Activated CD4-positive, alpha-beta T cell treated with anti-CD3 and anti-CD28 coated beads for 24 hours (primary cell): ENCODE measurements at regions not wholly inside any gene's neighbourhood (a gene's known extent, or its start where the extent isn't known, plus 50 kb on each side); places are given as distances from the start of the nearest gene placed in this dataset.

Experiments used
- DNase-seq, 2 donors: peaks; one replicate each; pipeline ENCODE4 v3.0.0-alpha.2; 2020; ENCODE audit warnings: low read depth in 2 of 2

GRCh38 chr7:18313965-18314364, 181.6 kb upstream of the HDAC9 start:
- no peak for DNase-seq

GRCh38 chr7:18315241-18315640, 180.3 kb upstream of the HDAC9 start:
- DNase-seq = no peak

- no peak for DNase-seq
Observed at GRCh38 chr7:18317941-18318340, 177.6 kb upstream of the HDAC9 start.

GRCh38 chr7:18320422-18320821, 175.1 kb upstream of the HDAC9 start:
- no peak for DNase-seq

GRCh38 chr7:18320971-18321567, 174.5 kb upstream of the HDAC9 start:
- DNase-seq = no peak

- no peak for DNase-seq
Observed at GRCh38 chr7:18330548-18330947, 165.0 kb upstream of the HDAC9 start.

GRCh38 chr7:18336626-18337025, 158.9 kb upstream of the HDAC9 start:
- DNase-seq = no peak

GRCh38 chr7:18337048-18337809, 158.3 kb upstream of the HDAC9 start:
- DNase-seq = no peak

GRCh38 chr7:18338910-18339523, 156.5 kb upstream of the HDAC9 start:
- no peak for DNase-seq

GRCh38 chr7:18341756-18342155, 153.8 kb upstream of the HDAC9 start:
- DNase-seq = no peak

GRCh38 chr7:18343047-18343446, 152.5 kb upstream of the HDAC9 start:
- no peak for DNase-seq

- DNase-seq = no peak
Observed at GRCh38 chr7:18344536-18344935, 151.0 kb upstream of the HDAC9 start.

- peak in 1 of 2 donors; percentile 12 for DNase-seq
Observed at GRCh38 chr7:18345641-18346234, 149.8 kb upstream of the HDAC9 start.

- DNase-seq = no peak
Observed at GRCh38 chr7:18347170-18347569, 148.4 kb upstream of the HDAC9 start.

- no peak for DNase-seq
Observed at GRCh38 chr7:18350678-18351077, 144.9 kb upstream of the HDAC9 start.

- no peak for DNase-seq
Observed at GRCh38 chr7:18352339-18353255, 143.0 kb upstream of the HDAC9 start.

- DNase-seq = no peak
Observed at GRCh38 chr7:18353339-18353738, 142.2 kb upstream of the HDAC9 start.

GRCh38 chr7:18354108-18355085, 141.2 kb upstream of the HDAC9 start:
- no peak for DNase-seq

- DNase-seq = no peak
Observed at GRCh38 chr7:18356191-18356645, 139.3 kb upstream of the HDAC9 start.

GRCh38 chr7:18357691-18358090, 137.9 kb upstream of the HDAC9 start:
- no peak for DNase-seq
